Lung microvascular endothelial cell (primary cell): ENCODE measurements at regions not wholly inside any gene's neighbourhood (a gene's known extent, or its start where the extent isn't known, plus 50 kb on each side); places are given as distances from the start of the nearest gene placed in this dataset.

Experiments
- DNase-seq, 2 donors: peaks; one replicate each; pipeline versions ENCODE4 v3.0.0 to v3.0.0-alpha.2; 2010; ENCODE audit warnings: low read depth in 2 of 2

DNA sequence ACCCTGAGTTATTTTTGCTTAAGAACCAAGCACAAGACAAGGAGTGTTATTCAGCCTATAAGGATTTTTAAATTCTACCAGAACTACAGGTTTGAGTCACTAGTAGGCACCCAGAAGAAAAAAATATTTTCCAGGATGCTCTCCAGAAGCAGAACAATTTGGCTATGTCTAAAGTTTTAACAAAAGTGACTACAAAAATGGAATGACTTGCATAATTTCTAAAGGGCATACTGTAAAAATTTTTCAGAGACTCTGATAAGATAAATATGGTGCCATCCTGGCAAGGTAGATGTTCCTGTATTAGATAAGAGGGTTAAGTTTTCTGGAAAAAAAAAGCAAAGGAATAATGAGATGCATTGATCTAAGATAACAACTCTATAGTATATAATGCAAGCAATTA lies 68.6 kb upstream of the FAM9A start:
- DNase-seq, result no peak

- DNase-seq, result peak; percentile 12 to 16
Observed at GRCh38 chrX:8868906-8869305, 67.7 kb upstream of the FAM9A start.

- peak in 1 of 2 donors; percentile 75 for DNase-seq
Observed at GRCh38 chrX:8868070-8868773, 67.0 kb upstream of the FAM9A start.

DNA sequence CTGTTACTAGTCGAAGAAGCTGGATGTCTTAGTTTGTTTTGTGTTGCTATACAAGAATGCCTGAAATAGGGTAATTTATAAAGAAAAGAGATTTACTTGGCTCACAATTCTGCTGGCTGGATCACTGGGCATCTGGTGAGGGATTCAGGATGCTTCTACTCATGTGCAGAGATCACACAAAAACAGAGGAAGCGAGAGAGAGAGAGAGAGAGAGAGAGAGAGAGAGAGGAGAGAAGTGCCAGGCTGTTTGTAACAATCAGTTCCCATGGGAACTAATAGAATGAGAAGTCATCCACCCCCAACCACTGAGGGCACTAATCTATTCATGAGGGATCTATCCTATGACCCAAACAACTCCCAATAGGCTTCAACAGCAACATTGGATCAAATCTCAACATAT lies 66.2 kb upstream of the FAM9A start:
- peak in 1 of 2 donors; percentile 14 for DNase-seq

DNA sequence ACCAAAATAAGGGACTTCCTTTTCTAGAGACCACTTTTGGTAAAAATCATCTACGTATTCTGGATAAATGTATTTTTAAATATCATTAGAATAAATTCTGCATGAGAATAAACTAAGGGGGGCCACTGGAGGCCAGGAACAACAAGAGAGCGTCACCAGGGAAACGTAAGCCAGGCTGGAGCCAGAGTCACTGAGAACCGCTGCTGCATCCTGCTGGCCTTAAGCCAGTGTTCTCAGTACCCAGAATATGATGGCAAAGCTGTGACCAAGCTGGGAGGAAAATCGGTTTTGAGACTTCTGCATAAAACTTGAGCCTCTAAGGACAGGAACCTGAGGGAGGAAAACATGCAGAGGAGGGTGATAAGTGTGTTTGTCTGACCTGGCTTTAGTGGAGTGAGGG lies 63.0 kb upstream of the FAM9A start:
- DNase-seq, result peak in 1 of 2 donors; percentile 34

DNA sequence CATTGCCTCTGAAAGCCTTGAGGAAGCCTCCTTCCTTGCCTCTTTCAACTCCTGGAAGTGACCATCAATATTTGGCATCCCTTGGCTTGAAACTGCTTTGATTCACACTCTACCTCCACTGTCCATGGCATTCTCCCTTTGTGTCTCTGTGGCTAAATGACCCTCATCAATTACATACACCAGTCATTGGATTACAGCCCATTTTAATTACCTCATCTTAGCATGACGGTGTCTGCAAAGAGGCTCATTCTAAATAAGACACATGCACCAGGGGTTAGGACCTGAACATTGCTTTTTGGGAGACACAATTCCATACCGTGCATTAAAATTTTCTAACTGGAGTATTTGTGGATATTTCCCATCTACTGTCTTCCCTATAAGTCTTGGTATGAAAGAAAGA lies 60.7 kb upstream of the FAM9A start:
- no peak for DNase-seq

- DNase-seq, result peak in 1 of 2 donors; percentile 29
Observed at GRCh38 chrX:8851231-8851886, 50.2 kb upstream of the FAM9A start.
